SU-DHL-6 (cell line): ENCODE measurements at regions not wholly inside any gene's neighbourhood (a gene's known extent, or its start where the extent isn't known, plus 50 kb on each side); places are given as distances from the start of the nearest gene placed in this dataset.

Experiments
- H2AFZ ChIP-seq: fragments of 200-600 bp; sonication (generic); 2 replicates; pipeline ENCODE4 v1.6.1; 2014; ENCODE audit warnings: low read depth, mild to moderate bottlenecking, moderate library complexity, mixed read lengths, antibody characterized with exemption, low read length; ENCODE audit not compliant: severe bottlenecking
- H3F3A ChIP-seq: fragments of 200-600 bp; shearing (Covaris generic); 2 replicates; pipeline ENCODE4 v1.6.0; 2016; ENCODE audit warnings: antibody characterized with exemption, mild to moderate bottlenecking; ENCODE audit not compliant: insufficient read depth
- H3K27ac ChIP-seq: fragments of 200-600 bp; sonication (generic); 2 replicates; pipeline ENCODE4 v1.5.1; 2016; ENCODE audit warnings: low read depth, mild to moderate bottlenecking, low read length, moderate library complexity, mixed read lengths
- H3K27me3 ChIP-seq: fragments of 200-600 bp; sonication (generic), shearing (Covaris generic); 2 replicates; pipeline ENCODE4 v1.6.0; 2014; ENCODE audit warnings: mild to moderate bottlenecking, low read length
- H3K36me3 ChIP-seq: fragments of 200-600 bp; sonication (generic); 2 replicates; pipeline ENCODE4 v1.6.1; 2014; ENCODE audit warnings: mild to moderate bottlenecking, low read length, mixed read lengths
- H3K4me2 ChIP-seq: fragments of 300-600, 200-600 bp; shearing (Covaris generic), sonication (generic); 2 replicates; pipeline ENCODE4 v1.6.0; 2014; ENCODE audit warnings: low read length, low read depth, mild to moderate bottlenecking; ENCODE audit not compliant: poor library complexity, severe bottlenecking
- H3K4me3 ChIP-seq: fragments of 200-600 bp; sonication (generic); 2 replicates; pipeline ENCODE4 v1.5.1; 2014; ENCODE audit warnings: antibody characterized with exemption, low read length, mild to moderate bottlenecking, mixed read lengths; ENCODE audit not compliant: insufficient read depth, poor library complexity, severe bottlenecking
- H3K79me2 ChIP-seq: fragments of 200-600 bp; sonication (generic); 2 replicates; pipeline ENCODE4 v1.6.1; 2014; ENCODE audit warnings: mild to moderate bottlenecking, low read length, moderate library complexity; ENCODE audit not compliant: insufficient read depth
- H3K9ac ChIP-seq: fragments of 200-600 bp; sonication (generic); 2 replicates; pipeline ENCODE4 v1.7.0; 2014; ENCODE audit warnings: mild to moderate bottlenecking, low read length
- H3K9me2 ChIP-seq: fragments of 200-600 bp; sonication (generic); replicated peaks from 2 replicates; pipeline ENCODE4 v1.6.1; 2014; ENCODE audit warnings: low read length; ENCODE audit not compliant: insufficient read depth
- H3K9me3 ChIP-seq: fragments of 200-600 bp; sonication (generic); 2 replicates; pipeline ENCODE4 v1.6.1; 2014; ENCODE audit warnings: low read length, mixed read lengths; ENCODE audit not compliant: insufficient read depth
- H4K20me1 ChIP-seq: fragments of 200-600 bp; sonication (generic); 2 replicates; pipeline ENCODE4 v1.6.1; 2014; ENCODE audit warnings: low read depth, mild to moderate bottlenecking, antibody characterized with exemption, low read length, moderate library complexity, mixed read lengths
- EZH2phosphoT487 ChIP-seq: fragments of 200-600 bp; sonication (generic), shearing (Covaris generic); conservative IDR thresholded peaks from 2 replicates; pipeline ENCODE4 v1.6.1; 2018; ENCODE audit warnings: mild to moderate bottlenecking, antibody characterized with exemption, low read length, moderate library complexity, mixed read lengths
- TF ChIP-seq, protein P1 (sequence below): fragments of 200-600 bp; sonication (generic); IDR thresholded peaks from one replicate; pipeline ENCODE4 v1.5.1; 2017; ENCODE audit warnings: antibody characterized with exemption, mild to moderate bottlenecking, low read length, moderate library complexity; ENCODE audit not compliant: insufficient read depth, poor library complexity, severe bottlenecking

DNA sequence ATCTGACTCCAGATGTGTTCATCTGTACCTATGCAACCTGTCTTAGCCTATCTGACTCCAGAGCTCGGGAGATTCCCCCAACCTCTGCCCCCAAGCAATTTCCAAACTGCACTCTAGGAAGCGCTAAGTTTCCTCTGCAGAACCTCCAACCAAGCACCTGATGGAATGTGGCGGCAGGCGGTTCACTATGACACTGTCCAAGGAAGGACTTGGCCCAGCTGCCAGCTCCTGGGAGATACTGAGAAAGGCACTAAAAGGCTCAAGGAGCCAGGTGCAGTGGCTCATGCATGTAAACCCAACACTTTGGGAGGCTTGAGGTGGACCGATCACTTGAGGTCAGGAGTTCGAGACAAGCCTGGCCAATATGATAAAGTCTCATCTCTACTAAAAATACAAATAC lies 244.0 kb downstream of the BCL11B start:
- Histone ChIP-seq H3K36me3 (no peaks in the 10 kb centered on the region), H3K4me3 (no peak overlapping the region), H2AFZ (no peak overlapping the region), H3F3A (no peaks in the 10 kb centered on the region), H3K27me3 (no peaks in the 10 kb centered on the region), H4K20me1 (no peaks in the 10 kb centered on the region), H3K4me2 (no peak overlapping the region), H3K9me3 (no peaks in the 10 kb centered on the region), H3K27ac (no peak overlapping the region), H3K79me2 (no peaks in the 10 kb centered on the region), H3K9ac (no peak overlapping the region), H3K9me2 (no peaks in the 10 kb centered on the region)
- TF ChIP-seq, protein P1, sequence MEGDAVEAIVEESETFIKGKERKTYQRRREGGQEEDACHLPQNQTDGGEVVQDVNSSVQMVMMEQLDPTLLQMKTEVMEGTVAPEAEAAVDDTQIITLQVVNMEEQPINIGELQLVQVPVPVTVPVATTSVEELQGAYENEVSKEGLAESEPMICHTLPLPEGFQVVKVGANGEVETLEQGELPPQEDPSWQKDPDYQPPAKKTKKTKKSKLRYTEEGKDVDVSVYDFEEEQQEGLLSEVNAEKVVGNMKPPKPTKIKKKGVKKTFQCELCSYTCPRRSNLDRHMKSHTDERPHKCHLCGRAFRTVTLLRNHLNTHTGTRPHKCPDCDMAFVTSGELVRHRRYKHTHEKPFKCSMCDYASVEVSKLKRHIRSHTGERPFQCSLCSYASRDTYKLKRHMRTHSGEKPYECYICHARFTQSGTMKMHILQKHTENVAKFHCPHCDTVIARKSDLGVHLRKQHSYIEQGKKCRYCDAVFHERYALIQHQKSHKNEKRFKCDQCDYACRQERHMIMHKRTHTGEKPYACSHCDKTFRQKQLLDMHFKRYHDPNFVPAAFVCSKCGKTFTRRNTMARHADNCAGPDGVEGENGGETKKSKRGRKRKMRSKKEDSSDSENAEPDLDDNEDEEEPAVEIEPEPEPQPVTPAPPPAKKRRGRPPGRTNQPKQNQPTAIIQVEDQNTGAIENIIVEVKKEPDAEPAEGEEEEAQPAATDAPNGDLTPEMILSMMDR, result no peak
- TF ChIP-seq EZH2phosphoT487, result no peak

- no peaks in the 10 kb centered on the region for H3K9me2 ChIP-seq
- H3K36me3 ChIP-seq, result no peaks in the 10 kb centered on the region
- H3K27ac ChIP-seq, result no peak overlapping the region
- H3K9ac ChIP-seq, result no peak overlapping the region
- no peaks in the 10 kb centered on the region for H4K20me1 ChIP-seq
- H3K9me3 ChIP-seq, result no peaks in the 10 kb centered on the region
- no peak for TF ChIP-seq EZH2phosphoT487
- TF ChIP-seq, protein P1, result no peak
- H3K79me2 ChIP-seq, result no peaks in the 10 kb centered on the region
- H3F3A ChIP-seq, result no peaks in the 10 kb centered on the region
- H3K4me3 ChIP-seq, result no peak overlapping the region
- no peaks in the 10 kb centered on the region for H3K27me3 ChIP-seq
- no peak overlapping the region for H2AFZ ChIP-seq
- H3K4me2 ChIP-seq, result no peak overlapping the region
Observed at GRCh38 chr14:99028521-99028920, 243.5 kb downstream of the BCL11B start.

DNA sequence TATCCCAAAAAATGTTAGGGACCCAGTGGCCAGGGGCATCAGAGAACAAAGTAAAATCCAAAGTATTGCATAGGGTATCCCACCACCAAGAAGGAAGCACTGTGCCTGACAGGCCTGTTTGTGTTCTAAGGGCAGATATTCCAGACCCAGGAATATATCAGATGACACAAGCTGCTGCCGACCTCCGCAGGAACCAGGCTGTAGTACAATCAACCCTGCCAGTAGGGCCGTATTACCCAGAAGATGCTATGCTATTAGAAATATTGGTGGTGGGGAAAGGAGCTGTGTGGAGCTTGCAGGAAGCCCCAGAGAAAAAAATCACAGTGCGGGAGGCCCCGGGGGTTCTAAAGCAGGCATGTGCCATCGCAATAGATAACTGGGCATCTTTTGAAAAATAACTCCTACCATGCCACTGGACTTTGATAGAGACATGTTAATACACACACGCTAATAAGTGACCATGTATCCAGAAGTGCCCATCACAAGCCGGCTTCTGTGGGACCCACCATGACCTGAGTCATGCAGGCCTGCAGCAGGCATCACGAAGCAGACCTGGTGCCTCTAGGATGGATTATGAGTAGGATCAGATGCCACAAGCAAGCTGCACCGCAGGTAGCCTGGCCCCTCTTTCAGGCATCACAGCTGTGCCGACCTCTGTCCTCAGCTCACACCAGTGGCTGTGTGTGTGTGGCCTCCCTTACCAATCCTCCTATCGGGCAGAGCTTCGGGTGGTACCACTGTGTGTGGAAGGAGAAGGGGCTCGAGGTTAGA lies 242.7 kb downstream of the BCL11B start:
- no peak overlapping the region for H3K27ac ChIP-seq
- no peak for TF ChIP-seq EZH2phosphoT487
- TF ChIP-seq, protein P1, result no peak
- no peaks in the 10 kb centered on the region for H3K9me3 ChIP-seq
- H3K9me2 ChIP-seq, result no peaks in the 10 kb centered on the region
- no peaks in the 10 kb centered on the region for H3K36me3 ChIP-seq
- H2AFZ ChIP-seq, result no peak overlapping the region
- no peaks in the 10 kb centered on the region for H3K79me2 ChIP-seq
- H3K4me2 ChIP-seq, result no peak overlapping the region
- H4K20me1 ChIP-seq, result no peaks in the 10 kb centered on the region
- H3K27me3 ChIP-seq, result no peaks in the 10 kb centered on the region
- no peak overlapping the region for H3K9ac ChIP-seq
- H3F3A ChIP-seq, result no peaks in the 10 kb centered on the region
- H3K4me3 ChIP-seq, result no peak overlapping the region
